ENCODE measurements at regions not wholly inside any gene's neighbourhood (a gene's known extent, or its start where the extent isn't known, plus 50 kb on each side); places are given as distances from the start of the nearest gene placed in this dataset.
A peak's percentile ranks its signal among the peaks of the same experiment; 100 is the strongest.

- no peak for DNase-seq
Observed at GRCh38 chr1:219771080-219771479, 157.3 kb downstream of the SLC30A10 start.

GRCh38 chr1:219763321-219763720, 150.4 kb upstream of the ZC3H11B start:
- DNase-seq: no peak

DNA sequence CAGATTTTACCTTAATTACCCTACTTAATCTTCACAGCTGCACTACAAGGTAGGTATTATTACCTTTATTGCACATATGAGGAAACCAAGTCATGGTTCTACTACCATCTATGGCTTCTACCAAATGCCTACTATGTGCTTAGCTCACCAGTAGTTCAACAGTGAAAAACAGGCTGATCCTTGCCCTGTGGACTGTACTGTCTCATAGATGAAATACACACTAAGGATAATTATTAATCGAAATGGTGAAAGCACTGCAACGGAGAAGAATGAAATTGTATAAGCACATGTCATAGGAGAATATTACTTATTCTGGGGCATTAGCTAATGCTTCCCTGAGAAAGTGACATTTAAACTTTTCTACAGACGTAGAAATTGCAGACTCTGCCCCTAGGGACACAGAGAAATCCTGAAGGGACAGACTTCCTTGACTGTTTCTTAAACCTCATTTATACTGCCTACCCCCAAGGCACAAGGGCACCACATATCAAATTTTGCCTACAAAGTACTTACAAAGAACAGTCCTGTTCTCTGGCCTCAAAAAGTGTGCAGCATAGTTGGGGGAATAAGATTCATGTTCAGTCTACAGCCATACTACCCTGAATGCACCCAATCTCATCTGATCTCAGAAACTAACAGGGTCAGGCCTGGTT, 148.4 kb upstream of the ZC3H11B start:
- no peak for DNase-seq

- no peak for DNase-seq
Observed at GRCh38 chr1:219759095-219759494, 146.2 kb upstream of the ZC3H11B start.

DNA sequence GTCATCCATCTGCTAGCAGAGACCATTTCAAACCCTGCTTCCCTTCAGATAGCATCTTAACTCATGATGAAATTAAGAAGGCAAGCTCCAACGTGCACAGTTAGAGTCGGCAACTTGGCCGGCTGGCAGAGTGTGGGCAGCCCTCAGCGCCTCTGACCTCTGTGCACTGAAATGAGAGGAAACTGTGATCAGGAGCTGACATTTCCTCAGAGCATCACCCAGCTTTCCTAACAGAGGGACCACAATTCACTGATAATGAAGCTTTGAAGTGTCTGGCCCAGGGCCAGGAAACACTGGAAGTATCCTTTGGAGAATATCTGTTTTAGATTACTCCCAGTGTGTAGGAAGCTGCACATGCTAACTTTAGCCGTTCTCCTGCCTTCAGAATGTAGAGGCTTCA, 145.0 kb upstream of the ZC3H11B start:
- DNase-seq: no peak

DNA sequence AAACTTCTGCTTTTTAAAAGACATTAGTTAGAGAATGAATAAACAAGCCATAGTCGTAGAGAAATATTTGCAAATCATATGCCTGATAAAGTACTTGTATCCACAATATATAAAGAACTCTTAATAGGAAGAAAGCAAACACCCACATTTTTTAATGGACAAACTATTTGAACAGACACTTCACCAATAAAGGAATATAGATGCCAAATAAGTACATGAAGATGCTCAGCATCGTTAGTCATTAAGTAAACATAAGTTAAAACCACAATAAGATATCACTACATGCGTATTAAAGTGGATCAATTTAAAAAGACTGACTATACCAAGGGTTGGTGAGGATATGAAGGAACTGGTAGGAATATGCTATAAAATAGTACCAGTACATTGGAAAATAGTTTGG, 142.3 kb upstream of the ZC3H11B start:
- no peak for DNase-seq

DNA sequence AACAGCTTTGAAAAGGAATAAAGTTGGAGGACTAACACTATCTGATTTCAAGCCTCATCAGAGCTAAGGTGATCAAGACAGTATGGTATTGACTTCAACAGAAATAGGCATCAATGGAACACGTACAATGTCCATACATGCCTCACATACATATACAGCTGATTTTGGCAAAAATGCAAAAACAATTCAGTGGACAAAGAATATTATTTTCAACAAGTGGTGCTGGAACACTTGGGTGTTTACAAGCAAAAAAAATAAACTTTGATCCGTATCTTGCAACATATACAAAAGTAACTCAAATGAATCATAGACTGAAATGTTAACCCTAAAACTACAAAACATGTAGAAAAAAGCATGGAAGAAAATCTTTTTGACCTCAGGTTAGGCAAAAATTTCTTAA, 141.9 kb upstream of the ZC3H11B start:
- DNase-seq: no peak

DNA sequence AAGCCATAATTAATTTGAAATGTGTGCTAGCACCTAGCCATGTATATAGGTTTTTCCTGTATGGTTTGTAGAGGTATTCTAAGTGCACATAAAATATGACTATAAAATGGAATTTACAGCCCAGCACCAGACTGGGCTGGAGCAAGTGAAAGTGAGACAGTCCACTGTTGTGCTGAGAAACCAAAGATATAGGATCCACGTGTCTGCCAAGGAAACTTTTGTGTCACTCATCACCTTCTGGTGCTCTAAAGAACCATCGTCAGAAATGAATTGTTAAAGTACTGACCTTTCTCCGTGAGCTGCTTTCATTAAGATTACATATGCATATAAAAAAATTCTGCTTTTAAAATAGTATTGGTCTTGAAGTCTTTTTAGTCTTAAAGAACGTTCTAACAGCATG, 141.0 kb upstream of the ZC3H11B start:
- no peak for DNase-seq

GRCh38 chr1:219752645-219753044, 139.7 kb upstream of the ZC3H11B start:
- no peak for DNase-seq

GRCh38 chr1:219751870-219752507, 139.1 kb upstream of the ZC3H11B start:
- no peak for DNase-seq

DNA sequence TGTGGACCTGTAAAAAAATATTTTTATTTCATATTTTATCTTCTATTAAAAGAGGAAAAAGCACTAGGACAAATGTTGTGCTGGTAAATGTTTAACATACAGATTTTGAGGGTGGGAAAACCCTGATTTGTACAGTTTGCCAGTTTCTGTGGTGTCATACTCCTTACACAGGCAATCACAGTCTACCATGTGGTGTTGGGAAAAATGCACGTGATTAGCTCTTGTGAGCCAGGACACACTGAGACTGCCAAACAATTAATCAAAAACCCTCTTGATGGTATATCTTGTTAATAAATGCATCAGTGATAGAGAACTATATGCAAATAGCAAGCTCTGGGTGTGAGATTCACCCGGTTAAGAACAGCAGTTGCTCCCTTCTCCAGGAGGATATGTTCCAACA, 136.5 kb upstream of the ZC3H11B start:
- no peak for DNase-seq

- DNase-seq: no peak
Observed at GRCh38 chr1:219746141-219746540, 133.2 kb upstream of the ZC3H11B start.

GRCh38 chr1:219744652-219745469, 132.0 kb upstream of the ZC3H11B start:
- DNase-seq: no peak

DNA sequence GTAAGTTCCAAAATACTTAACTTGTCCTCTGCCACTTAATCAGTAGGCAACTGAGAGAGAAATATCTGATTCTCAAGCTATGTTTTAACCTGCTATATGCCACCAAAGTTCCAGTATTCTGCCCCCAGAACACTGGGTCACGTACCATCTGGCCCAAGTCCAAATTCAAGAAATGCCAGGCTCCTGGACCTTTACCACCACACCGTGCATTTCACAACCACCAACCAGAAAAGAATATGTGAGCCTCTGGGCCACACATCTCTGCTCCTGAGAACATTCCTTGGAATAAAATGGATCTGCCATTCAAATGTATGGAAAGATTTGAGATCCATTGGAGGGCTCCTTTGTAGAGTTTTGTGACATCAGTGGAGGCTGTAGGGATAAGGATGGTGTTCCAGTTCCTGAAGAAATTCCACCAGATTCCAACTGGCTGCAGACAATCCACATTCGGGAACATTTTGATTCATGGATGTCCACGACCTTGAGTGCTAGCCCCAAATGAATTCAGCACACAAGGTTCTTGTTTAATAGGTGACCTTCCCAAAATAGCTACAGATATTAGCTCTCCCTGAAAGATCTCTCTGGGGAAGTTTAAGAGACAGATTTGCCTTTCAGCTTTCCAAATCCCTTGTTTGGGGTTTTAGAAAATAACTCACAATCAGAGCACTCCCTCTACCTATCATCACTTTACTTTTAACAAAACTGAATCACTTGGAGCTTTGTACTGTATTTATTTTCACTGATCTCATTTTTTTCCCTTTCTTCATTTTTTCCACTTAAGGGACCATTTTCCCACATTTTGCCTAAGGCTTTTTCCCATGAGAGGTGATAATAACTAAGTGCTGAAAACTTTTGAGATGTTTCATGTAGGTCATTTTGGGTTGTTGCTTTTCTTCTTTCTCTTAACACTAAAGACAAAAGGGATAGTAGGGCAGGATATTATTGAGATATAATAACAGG, 128.4 kb upstream of the ZC3H11B start:
- no peak for DNase-seq

DNA sequence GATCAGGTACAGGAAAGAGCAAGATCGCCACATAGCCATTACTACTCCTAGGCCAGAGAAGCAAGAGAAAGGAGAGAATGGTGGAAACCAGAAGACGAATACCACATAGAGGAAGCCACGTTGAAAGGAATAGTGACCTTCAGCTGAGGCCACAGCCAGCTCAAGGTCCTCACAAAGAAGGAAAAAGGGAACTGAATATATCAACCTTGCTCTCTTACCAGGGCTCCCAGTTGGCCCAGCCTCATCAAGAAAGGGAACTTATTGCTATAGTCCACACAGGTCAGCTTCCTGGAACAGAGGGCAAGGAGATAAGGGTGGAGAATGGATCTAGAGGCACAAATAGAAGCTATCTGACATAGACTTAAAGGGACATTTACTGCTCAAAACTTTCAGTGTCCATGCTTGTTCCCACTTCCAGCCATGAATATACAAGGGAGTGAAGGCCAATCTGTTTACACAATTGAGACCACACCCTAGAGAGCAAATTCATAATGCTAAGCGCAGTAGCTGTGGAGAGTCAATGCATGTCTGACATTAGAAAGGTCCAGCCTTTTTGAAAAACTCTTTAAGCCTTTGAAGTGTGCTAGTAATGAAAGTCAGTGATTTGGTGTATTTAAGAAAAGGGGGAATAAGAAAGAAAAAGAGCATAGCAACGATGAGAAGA, 120.7 kb upstream of the ZC3H11B start:
- no peak for DNase-seq

DNA sequence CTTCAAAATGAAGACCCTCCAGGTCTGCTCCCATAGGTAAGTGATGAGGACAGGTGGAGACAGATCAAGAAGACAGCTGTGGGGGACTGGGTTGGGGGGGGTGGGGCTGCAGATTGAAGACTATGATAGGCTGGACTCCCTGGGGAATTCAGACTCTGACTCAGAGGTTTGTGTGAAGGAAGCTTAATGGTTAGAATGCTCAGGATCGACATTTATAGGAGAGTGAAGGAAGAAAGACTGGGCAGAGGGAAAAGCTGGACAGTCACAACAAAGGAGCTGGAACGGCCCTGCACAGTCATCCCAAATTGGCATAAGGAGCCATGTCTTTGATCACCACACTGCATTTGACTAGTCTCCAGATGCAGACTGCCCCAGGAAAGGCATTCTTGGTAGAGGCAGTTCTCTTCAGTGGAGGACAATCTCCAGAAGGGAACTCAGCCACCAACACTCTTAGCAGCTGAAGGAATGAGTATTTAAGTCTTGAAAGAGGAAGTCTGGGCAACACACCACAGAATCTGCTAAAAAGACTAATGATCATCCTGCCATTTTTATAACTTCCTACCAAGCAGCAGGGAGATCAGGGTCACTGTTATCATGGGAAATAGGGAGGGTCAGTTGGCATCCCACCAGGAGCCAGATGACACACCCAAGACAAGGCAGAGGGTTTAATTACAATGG, 120.0 kb upstream of the ZC3H11B start:
- DNase-seq: no peak

DNA sequence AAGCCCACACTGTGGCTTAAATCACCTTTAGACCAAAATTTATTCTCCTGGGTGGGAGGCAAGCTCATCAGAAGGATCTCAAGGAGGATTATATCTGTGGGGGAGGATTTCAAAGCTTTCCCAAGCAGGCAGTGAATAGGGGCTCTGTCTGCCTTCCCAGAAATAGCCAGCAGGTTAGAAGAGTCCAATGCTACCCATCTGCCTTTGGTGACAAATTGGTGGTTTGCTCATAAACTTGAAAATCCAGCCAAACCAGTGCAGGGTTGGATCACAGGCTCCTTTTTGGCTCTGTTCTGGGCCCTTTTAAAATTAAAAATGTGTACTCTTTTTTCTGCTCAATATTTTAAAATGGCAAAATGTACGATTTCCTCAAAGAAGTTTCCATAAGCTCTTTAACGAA, 118.9 kb upstream of the ZC3H11B start:
- no peak for DNase-seq

- no peak for DNase-seq
Observed at GRCh38 chr1:219726480-219727272, 113.8 kb upstream of the ZC3H11B start.

DNA sequence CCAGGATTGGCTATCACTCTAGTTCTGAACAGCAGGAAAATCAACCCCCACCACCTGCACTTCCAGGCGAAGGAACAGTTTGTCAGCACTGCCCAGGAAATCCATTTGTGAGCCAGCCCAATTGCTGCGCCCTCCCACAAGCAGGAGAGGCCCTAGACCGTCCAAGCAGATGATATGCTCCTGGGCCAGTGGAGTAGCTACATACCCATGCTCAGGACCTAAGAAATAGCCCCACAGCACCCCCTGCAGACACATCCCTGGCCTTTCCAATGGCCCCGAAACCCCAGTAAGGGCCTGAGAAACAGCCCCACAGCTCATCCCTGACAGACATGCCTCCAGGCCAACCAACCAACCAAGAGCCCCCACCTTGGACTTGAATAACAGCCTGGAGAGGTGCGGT, 111.5 kb upstream of the ZC3H11B start:
- DNase-seq: no peak

DNA sequence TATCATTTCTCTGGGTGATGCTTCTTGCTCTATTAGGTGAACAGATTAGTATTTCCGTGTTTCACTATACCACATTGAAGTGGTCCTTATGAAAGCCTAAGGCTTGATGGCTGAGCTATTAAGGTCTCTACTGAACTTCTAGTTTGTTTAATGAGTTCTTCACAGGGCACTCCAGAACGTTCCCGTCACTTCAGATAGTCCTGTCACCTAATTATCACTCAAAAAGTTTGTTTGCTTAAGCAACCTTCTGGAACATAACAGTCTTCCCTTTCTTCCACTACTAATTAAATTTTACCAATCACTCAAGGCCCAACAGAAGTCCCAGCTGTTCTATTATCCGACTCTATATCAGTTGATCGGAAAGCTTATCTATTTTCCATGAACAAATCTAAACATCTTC, 104.6 kb upstream of the ZC3H11B start:
- DNase-seq: peak; percentile 3

DNA sequence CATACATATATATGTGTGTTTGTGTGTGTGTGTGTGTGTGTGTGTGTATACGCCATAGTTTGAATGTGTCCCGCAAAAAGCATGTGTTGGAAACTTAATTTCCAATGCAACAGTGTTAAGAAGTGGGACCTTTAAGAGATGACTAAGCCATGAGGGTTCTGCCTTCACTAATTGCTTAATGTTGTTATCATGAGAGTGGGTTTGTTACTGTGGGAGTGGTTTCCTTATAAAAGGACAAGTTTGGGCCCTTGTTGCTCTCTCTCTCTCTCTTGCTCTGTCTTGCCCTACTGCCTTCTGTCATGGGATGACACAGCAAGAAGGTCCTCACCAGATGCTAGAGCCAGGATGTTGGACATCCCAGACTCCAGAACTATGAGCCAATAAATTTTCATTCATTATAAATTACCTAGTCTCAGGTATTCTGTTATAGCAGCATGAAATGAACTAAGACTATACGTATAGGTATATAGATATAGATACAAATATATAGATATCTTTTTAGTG, 103.8 kb upstream of the ZC3H11B start:
- DNase-seq: no peak

Data from DMS79 (cell line).